ENCODE measurements at regions not wholly inside any gene's neighbourhood (a gene's known extent, or its start where the extent isn't known, plus 50 kb on each side); places are given as distances from the start of the nearest gene placed in this dataset.
"Not testable (repeated sequence)": the region's sequence is repeated elsewhere in the genome, so short reads cannot be mapped to it uniquely, and the experiment has no call there.

GRCh38 chr4:154983714-154984113, 202.6 kb downstream of the RBM46 start:
- DNase-seq: no peak

- no peak for DNase-seq
Observed at GRCh38 chr4:154984148-154984547, 203.1 kb downstream of the RBM46 start.

GRCh38 chr4:154984616-154985015, 203.5 kb downstream of the RBM46 start:
- DNase-seq: no peak

- DNase-seq: no peak
Observed at GRCh38 chr4:154985673-154986072, 204.6 kb downstream of the RBM46 start.

DNA sequence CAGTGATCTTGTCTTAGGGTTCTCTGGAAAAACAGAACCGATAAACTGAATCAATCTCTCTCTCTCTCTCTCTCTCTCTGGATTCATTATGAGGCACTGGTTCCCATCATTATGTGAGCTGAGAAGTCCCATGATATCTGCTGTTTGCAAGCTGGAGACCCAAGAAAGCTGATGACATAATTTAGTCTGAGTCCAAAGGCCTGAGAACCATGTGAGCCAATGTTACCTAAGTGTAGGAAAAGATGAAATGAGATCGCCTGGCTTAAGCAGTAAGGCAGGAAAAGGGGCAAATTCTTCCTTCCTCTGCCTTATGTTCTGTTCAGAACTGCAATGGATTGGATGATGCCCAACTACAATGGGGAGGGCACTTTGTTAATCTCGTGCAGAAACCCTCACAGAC, 207.4 kb downstream of the RBM46 start:
- no peak for DNase-seq

DNA sequence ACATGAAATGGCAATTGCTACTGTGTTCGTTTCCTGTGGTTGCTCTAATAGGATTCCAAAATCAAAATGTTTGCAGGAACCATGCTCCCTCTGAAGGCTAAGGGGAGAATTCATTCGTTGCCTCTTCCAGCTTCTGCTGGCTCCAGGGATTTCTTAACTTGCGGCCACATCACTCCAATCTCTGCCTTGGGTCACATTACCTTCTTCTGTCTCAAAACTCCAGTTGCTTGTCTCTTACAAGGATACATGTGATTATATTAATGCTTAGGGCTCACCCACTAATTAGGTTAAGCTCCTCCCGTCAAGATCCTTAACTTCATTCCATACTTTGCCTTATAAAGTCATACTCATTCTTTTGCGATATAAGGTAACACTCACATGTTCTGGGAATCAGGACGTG, 208.4 kb downstream of the RBM46 start:
- no peak for DNase-seq

DNA sequence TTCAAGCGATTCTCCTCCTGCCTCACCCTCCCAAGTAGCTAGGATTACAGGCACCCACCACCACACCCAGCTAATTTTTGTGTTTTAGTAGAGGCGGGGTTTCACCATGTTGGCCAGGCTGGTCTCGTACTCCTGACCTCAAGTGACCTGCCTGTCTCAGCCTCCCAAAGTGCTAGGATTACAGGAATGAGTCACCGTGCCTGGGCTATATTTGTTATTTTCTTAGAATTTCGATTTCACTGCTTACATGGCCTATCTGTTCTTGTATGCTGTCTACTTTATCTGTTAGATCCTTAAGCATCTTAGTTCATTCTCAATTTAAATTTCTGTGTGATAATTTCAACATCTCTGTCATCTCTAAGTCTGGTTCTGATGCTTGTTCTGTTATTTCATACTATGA, 210.6 kb upstream of the NPY2R start:
- not testable (repeated sequence) for DNase-seq

DNA sequence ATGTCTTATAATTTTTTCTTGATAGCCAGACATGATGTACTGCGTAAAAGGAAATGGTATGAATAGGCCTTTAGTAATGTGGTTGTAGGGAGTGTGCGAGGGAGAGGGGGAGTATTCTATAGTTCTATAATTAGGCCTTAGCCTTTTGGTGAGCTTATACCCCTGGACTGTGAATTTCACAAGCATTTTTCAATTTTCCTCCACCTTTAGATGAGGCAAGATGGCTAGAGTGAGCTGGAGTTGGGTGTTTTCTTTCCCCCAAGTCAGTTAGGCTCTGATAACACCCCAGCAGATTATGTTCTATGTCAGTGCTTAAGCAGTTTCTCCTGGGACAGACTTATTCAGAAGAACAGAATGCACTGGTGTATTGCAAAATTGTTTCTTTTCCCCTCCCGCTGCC, 210.2 kb upstream of the NPY2R start:
- no peak for DNase-seq

- no peak for DNase-seq
Observed at GRCh38 chr4:154998773-154999172, 209.7 kb upstream of the NPY2R start.

- DNase-seq: no peak
Observed at GRCh38 chr4:154999950-155000578, 208.4 kb upstream of the NPY2R start.

- no peak for DNase-seq
Observed at GRCh38 chr4:155001251-155001650, 207.2 kb upstream of the NPY2R start.

DNA sequence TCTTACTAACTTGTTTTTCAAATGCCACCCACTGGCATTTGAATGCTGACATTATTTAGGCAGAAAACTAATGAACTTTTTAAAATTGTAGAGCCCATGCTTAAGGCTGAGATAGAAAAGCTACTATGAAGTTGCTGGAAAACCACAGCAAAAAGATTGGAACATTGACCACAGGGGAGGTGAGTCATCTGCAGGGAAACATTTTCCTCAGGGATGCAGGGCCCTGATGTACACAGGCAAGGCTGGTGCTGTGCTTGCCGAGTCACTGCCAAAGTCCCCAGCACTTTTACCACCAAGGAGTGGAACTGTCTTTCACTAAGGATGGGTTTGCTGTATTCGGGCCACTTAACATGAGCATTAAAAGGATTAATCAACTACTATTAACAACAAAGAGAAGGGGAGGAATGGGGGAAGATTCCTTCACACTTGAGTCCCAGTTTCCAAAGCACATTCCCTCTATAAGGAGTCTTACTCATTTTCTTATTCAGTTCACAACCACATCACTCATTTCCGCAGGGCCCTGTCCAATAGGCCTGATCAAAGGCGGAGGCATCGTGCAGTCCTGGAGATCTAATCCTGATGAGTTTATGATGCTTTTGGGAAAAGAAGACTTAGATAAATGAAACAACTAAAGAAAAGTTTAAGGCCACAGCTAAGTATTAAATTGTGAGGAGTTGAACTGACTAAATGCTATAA, 202.9 kb upstream of the NPY2R start:
- DNase-seq: no peak

DNA sequence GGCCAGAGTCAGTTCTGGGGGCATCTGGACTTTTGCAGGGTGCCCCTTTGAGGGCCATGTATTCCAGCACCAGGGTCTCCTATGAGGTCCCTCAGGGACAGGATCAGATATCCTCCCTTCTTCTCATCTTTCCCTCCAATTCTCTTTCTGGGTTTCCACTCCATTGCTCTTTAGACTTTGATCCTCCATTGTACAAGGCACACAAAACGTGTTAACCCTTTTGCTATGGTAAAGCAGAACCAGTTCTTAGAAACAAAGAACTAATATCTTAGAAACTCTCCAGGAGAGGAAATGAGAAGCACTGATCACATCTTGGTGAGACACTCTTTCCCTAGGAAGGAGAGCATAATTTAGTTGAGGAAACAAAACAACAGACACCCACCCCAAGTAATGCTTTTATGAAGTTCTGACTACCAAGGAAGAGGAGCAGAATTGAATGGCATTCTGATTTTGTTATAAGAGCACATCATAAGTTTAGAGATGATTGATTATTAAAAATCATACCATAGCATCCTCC, 200.7 kb upstream of the NPY2R start:
- no peak for DNase-seq

DNA sequence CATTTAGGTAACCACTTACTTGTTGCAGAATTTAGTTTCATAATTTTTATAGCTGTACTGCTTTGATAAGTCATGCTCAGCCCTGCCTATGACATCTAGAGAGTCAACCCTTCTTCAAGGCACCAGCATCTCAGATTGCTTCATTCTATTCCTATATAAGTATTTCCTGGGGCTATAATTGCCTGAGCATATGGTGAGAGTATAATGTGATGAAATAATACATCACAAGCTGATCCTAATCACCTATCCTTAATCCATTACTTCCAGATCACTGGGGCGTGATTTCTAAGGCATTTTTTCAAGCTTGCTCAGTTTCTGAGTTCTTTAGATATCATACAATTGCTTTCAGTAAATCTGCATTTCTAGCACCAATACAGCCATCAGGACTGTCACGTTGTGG, 200.0 kb upstream of the NPY2R start:
- no peak for DNase-seq

DNA sequence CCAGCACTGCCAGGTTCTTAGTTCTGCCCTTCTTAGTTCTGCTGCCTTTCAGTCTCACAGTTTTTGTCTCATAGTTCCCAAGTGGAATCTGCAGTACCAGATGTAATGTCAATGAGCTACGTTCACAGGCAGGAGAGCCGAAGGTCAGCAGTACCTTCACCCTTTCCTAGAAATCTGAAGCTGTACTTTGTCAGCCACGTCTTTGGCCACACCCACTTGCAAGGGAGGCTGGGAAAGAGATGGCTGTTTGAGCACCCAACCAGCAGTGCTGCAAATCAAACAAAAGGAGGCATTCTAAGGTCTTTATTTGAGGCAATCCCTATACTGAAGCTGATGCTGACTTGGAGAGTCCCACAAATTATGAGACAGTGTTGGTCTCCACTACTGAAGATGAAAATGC, 199.1 kb upstream of the NPY2R start:
- no peak for DNase-seq

DNA sequence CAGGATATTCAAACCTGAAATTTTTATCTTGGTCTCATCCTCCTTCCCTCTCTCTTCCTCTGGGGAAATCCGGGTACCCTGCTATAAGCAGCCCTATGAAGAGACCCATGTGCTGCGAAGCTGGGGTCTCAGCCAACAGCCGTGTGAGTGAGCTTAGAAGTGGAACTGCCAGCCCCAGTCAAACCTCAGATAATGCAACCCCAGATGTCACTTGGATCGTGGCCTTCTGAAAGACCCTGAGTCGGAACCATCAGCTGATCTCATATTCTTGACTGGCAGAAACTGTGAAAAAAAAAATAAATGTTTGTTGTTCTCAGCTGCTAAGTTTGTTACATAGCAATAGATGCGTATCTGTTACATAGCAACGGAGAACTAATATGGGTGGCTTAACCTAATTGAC, 198.1 kb upstream of the NPY2R start:
- DNase-seq: no peak

GRCh38 chr4:155011163-155011780, 197.2 kb upstream of the NPY2R start:
- DNase-seq: no peak

- DNase-seq: no peak
Observed at GRCh38 chr4:155012469-155012868, 196.0 kb upstream of the NPY2R start.

DNA sequence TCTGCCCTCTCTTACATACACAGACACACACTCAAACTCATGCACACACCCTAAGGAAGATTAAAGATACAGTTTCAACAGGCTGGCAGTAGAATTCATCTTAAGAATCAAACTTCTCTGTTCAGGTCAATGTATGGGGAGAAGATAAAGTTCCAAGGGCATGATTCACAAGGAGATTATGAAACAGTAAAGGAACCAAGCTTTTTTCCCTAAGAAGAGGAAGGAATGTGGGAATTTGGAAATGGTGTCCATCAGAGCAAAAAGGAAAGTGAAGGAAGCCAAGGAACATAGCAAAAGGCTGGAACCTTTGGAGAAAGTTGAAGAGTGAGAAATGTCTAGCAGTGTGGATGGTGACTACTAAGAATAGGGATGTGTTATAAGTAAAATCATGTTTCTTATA, 191.0 kb upstream of the NPY2R start:
- DNase-seq: no peak

- DNase-seq: peak; percentile 52
Observed at GRCh38 chr4:155025762-155026457, 182.5 kb upstream of the NPY2R start.

GRCh38 chr4:155026715-155027114, 181.7 kb upstream of the NPY2R start:
- DNase-seq: no peak

DNA sequence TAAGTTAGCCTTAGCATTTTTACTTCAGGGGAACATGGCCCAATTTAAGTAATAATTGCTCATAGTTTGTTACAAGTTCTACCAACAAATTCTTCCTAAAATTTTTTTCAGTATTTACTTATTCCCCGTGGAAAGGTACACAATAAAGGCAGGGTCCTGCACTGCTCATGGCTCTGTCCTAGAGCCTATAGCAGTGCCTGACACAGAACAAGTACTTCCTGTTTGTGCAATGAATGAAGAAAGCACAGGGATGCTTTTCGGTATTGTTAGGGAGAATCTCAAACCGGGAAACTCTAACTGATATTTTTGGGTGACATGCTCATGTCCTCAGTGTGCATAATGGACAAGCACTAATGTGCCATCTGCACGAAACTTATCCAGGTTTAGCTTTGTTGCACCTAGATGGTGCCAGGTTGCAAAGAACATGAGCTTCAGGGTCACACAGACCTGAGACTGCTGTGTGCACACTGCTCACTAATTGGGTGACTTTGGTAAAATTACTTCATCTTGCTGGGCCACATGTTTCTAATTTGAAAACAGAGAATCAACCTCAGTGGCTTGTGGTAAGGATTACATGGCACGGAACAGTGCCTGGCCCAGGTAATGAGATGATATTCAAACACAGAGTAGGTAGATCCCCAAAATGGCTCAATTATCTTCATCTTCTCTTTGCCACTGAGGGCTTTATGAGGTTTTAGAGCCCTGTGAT, 175.8 kb upstream of the NPY2R start:
- no peak for DNase-seq

- no peak for DNase-seq
Observed at GRCh38 chr4:155033604-155034003, 174.8 kb upstream of the NPY2R start.

All from RPMI8226 (cell line).